CD4-positive, alpha-beta T cell treated with Interleukin-17A for 4 hours (primary cell): ENCODE measurements at regions not wholly inside any gene's neighbourhood (a gene's known extent, or its start where the extent isn't known, plus 50 kb on each side); places are given as distances from the start of the nearest gene placed in this dataset.
A peak's percentile ranks its signal among the peaks of the same experiment; 100 is the strongest.
"Not testable (repeated sequence)": the region's sequence is repeated elsewhere in the genome, so short reads cannot be mapped to it uniquely, and the experiment has no call there.

Experiments
- DNase-seq: peaks from one replicate; pipeline ENCODE4 v3.0.0-alpha.2; 2020; ENCODE audit warnings: mixed read lengths

DNA sequence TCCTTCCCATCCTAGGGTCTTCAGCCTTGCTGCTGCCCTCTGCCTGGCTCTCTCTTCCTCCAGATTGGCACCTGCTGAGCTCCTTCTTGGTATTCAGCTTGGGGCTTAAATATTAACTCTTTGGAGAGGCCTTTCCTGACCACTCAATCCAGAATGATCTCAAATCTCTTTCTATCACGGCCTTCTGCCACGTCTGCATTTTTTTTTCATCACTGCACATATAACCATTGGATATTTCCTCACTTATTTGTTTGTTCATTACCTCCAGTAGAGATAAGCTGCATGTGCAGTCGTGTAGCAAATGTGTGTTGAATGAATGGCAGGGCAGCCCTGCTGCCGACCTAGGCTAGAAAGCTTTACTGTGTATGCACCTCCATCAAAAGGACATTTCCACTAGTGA is 51.6 kb upstream of the MPP7 start:
- no peak for DNase-seq

DNA sequence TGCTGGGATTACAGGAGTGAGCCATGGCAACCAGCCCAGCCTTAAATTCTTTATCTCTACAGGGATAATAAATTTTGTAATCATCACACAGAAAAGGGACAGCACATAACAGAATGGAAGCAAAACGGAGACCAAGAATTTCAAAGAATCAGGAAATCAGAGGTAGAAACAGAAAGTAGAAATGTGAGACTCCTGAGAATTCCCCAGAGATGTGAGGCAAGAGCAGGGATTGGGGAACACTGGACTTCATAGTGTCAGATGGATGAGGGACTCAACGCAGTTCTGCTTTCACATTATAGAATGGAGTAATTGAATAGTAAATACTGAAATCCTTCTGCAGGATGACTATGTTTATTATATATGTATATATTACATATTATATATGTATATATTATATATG is 52.5 kb upstream of the MPP7 start:
- no peak for DNase-seq

DNA sequence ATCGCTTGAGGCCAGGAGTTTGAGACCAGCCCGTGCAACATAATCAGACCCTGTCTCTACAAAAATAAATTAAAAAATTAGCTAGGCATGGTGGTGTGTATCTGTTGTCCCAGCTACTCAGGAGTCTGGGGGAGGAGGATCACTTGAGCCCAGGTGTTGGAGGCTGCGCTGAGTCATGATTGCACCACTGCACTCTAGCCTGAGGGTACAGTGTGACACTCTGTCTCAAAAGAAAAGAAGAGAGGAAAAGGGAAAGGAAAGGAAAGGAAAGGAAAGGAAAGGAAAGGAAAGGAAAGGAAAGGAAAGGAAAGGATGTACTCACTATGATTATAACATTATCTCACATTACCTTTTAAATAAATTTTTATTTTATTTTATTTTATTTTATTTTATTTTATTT is 56.5 kb upstream of the MPP7 start:
- DNase-seq = no peak

DNA sequence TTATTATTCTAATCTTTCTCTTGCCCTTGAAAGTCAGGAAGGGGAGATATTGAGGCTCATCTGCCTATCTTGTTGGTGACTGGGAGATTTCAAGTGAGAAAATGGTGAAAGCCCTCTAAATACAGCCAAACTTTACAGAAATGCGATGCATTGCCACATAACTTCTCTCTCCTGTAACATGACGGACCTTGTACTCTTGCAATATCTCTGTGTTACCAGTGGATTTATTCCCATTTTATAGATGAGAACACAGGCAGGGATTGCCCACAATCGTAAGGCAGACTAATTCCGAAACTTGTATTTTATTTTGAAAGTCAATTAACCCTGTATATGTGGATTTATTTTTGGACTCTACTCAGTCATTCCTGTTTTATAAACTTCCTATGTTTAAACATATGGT is 57.3 kb upstream of the MPP7 start:
- DNase-seq = no peak

DNA sequence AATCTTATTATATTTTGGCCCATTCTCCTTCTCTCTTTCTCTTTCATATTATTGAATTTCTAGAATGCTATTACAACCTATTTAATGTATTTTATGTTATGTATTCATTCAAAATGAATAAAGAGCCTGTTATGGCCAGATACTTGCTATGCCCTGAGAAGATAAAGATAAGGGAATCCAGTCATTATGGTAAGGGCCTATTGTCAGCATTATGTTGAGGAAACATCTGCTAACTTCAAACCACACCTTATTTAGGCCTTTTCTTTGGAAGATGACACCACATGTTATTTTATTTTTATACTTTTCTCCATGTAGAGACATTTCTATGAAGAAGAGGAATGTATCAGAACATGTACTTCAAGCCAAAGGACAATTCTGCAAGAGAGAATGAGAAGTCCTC is 60.5 kb upstream of the MPP7 start:
- no peak for DNase-seq

DNA sequence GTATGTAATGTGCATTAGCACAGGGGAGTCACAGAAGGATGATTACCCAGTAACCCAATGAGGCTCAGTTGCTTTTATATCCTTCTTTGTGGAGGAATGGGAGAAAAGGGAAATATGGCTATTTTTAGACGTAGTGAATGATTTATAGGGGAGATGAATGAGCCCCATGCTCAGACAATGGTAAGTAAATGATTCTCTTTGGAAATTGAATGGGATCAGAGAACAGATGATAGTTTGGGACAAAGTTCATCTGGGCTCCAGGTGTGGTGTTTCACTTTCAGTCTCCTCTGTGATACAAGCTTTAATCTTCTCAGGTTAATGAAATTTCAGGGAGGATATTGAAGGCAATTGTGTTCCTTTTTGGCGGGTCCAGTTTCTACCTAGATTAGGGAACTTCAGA is 63.0 kb upstream of the MPP7 start:
- no peak for DNase-seq

DNA sequence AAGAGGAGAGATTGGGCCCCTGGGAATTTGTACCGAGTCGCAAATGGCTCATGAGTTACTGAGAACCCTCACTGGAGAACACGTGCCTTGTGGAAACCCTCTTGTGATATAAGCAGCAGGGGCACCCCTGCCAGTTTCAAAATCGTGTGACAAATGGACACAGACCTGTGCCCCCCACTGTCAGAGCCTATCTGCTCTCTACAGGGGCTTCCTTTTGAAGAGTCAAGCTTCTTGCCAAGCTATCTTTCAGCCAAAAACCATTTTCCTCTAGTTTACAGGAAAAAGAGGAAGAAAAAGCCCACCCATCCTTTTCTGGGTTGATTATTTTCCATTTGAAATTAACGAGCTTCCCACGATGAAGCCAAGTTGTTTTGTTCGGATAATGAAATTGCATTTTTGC is 64.1 kb upstream of the MPP7 start:
- DNase-seq = no peak

DNA sequence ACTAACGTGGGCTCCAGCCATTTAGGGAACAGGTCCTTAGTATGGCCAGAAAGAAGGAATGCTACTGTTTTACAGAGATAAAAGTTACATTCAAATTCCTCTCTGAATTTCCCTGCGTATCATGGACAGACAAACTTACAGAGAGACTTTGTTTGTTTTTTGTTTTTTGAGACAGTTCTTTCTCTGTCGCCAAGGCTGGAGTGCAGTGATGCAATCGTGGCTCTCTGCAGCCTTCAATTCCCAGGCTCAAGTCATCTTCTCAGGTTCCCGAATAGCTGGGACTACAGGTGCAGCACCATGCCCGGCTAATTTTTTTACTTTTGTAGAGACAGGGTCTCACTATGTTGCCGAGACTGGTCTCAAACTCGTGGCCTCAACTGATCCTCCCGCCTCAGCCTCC is 64.5 kb upstream of the MPP7 start:
- no peak for DNase-seq

DNA sequence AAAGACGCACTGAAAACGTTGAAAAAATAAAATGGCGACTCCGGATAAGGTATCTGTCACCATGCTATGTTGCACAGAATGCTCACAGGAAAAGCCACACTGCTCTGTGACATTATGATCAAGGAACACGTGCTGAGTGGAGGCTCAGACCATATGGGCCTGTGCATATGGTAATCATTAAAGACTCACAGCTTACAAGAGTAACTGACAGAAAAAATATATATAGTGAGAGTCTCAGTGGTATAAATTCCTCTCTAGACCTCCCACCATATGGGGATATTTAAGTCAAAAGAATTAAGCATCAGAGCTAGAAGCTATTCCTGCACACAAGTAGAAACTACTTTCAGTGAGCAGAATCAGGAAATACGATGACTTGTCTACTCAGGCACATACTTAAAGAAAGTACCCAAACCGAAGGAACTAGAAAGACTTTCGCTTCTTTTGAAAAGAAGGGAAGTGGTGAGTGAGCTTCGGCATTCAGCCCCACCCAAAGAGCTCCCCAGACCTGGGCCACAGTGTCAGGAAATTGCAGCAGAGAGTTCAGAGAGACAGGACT is 65.1 kb upstream of the MPP7 start:
- peak; percentile 74 for DNase-seq

DNA sequence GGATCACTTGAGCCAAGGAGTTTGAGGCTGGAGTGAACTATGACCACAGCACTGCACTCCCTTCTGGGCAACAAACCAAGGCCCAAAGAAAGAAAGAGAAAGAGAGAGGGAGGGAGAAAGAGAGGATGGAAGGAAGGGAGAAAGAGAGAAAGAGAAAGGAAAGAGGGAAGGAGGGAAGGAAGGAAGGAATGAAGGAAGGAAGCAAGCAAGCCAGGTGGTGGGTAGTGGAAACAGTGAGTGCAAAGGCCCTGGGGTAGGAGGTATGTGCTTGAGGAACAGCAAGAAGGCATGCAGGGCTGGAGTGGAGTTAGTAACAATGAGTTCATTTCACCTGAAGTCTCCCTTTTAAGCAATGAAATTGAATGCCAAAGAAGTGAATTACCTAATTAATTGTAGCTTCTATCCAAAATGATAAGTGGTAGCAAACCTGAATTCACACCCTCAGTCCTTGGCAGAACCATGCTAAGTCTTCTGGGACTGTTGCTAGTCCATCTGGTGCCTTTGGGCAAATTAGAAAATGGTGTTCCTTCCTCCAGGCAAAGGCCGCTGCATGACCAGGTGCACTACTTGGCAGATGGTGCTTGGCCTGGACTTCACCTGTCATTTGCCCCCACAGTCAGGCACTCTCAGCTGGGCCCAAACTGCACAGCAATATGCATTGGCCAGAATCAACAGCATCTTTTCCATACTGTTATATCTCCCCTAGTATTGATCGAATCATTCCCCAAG is 67.4 kb upstream of the MPP7 start:
- DNase-seq = no peak

DNA sequence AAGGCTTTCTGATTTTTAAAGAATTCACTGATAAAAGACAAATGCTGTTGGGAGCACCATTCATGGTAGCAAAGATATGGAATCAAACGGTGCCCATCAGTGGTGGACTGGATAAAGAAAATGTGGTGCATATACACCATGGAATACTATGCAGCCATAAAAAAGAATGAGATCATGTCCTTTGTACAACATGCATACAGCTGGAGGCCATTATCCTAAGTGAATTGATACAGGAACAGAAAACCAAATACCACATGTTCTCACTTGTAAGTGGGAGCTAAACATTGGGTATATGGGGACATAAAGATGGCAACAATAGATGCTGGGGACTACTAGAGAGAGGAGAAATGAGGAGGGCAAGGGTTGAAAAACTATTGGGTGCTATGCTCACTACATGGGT is 68.8 kb upstream of the MPP7 start:
- not testable (repeated sequence) for DNase-seq

DNA sequence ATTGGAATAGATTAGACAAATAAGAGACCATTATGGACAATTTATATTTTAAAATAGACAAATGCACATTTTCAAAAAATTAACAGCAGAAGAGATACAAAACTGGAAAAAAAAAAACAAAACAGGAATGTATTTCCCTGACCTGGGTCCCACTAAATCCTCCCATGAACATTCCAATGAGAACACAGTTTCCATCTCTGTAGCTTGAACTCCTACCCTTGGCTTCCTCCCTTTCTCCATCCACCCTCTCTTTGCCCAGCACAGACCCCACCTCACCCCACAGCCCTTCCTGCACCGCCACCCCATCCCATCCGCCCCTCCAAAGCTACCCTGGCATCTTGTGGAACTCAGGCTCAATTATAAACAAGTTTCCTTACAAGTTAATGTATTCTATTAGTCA is 71.2 kb upstream of the MPP7 start:
- no peak for DNase-seq

DNA sequence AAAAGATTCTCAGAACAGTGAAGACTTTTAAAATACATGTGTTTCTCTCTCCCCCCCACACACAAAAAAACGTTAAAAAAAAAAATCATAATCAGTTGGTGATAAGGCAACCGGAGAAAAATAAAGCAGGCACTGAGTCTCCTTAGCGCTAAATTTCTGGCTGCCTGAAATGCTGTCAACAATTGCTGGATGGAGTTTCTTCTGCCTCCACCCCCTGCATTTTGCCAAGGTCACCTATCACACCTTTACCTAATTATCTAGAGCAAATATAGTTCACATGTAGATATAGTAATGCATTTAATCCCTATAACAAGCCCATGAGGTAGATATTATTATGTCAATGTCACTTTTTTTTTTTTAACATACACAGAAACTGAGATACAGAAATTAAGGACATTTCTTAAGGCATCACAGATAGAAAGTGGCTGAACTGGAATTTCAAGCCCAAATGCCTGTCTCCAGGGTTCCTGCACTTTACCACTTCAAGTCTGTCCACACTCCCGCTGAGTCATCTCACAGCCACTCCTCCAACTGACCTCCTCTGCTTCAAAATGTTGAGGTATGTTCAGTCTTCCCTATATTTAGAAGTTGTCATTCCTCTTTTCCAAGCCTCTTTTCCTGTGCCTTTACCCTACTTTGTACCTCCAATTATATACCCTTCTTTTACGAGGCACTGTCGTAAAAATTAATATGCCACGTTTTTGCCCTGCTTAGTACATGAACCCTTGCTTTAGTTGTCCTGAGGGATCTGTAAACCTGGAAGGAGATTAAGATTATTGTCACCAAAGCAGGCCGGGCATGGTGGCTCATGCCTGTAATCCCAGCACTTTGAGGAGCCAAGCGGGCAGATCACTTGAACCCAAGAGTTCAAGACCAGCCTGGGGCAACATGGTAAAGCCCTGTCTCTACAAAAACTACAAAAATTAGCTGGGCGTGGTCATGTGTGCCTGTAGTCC is 72.8 kb upstream of the MPP7 start:
- no peak for DNase-seq

DNA sequence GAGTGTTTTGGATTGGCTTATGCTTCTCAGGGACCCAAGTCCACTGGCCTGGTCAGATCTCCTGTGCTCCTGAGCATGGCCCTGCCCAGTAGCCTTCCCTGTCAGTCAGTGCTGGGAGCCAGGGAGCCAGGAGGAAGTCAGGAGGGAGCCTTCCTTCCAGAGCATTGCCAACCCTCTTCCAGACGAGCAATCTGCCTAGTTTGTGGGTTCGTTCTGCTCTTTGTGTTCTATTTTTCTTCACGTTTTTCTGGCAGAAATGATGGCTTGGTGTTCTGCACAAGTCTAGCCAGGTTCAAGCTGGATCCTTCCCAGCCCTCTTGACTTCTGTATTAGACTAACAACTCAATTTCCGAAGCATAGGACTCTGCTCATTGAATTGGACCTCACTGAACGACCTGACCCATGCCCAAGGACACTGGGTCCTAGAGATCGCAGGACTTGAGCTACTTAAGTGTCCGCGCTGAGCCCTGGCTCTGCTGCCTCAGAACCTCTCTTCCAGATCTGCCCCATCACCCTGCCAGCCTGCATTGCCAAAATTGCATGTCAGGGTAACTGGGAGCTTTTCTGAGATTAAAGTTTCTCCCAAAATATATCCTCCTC is 76.2 kb upstream of the MPP7 start:
- no peak for DNase-seq

DNA sequence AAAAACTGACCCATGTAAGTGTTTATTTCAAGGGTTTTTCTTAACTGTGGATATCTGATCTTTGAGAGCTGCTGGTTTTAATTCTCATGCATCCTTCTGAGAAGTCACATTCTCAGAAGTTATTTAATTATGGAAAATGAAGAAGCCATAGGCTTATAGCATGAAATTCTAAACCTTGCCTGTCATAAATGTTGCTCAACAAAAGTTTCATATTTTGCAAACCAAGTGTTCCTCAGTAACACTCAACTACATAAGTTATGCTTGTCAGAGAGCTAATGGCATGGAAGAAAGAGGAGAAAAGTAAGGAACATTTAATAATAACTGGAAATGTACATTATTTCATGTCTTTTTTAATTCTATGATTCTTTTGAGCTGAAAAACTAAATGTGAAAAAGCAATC is 78.6 kb upstream of the MPP7 start:
- DNase-seq = no peak

DNA sequence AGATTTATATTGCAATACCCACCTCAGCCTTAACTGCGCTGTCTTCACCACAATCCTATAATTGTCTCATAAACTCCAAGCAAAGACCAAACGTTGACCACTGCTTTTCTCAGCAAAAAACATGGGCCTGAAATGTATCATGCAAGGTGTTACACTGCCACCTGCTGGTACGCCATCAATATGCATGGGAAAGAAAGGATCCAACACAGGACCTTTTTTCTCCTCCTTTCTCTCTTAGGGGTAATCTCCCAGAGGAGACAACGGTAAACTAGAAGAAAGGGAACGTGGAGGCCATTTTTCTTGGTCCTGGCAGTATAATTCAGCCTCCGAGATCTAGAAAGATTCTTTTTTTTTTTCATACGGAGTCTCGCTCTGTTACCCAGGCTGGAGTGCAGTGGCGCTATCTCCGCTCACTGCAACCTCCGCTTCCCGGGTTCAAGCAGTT is 79.1 kb upstream of the MPP7 start:
- peak; percentile 88 for DNase-seq

DNA sequence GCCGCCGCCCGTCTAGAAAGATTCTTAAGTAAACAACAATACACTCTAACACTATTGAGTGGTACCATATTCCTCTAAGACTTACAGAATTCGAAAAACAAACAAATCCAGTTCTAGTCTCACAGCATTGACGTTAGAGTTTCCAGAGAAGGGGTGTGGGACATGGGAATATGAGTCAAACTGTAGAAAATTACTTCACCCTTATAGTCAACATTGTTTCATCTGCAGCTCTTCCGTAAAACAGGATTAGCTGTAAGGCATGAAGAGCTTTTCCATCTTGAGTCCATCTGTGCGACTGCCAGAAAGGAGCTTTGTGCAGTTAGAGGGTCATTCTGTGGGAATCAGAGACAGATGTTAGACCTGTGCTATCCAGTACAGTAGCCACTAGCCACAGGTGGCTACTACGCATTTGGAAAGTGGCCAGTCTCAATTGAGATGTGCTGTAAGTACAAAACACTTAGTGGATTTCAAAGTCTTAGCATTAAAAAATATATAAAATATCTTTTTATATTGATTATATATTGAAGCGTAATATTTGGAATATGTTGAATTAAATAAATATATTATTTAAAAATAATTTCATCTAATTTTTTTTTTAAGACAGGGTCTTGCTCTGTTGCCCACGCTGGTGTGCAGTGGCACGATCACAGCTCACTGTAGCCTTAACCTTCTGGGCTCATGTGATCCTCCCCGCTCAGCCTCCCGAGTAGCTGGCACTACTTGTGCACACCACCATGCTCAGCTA is 79.8 kb upstream of the MPP7 start:
- no peak for DNase-seq

DNA sequence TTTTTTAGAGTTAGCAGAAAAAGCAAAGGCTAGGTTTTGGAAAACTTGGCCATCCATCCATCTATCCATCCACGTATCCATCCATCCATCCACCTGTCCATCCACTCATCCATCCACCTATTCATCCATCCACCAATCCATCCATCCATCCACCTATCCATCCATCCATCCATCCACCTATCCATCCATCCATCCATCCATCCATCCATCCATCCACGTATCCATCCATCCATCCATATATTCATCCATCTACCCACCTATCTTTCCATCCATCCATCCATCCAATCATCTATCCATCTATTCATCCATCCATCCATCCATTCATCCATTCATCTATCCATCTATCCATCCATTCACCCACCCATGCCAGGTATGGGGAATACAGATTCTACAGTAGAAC is 81.7 kb upstream of the MPP7 start:
- DNase-seq = no peak

DNA sequence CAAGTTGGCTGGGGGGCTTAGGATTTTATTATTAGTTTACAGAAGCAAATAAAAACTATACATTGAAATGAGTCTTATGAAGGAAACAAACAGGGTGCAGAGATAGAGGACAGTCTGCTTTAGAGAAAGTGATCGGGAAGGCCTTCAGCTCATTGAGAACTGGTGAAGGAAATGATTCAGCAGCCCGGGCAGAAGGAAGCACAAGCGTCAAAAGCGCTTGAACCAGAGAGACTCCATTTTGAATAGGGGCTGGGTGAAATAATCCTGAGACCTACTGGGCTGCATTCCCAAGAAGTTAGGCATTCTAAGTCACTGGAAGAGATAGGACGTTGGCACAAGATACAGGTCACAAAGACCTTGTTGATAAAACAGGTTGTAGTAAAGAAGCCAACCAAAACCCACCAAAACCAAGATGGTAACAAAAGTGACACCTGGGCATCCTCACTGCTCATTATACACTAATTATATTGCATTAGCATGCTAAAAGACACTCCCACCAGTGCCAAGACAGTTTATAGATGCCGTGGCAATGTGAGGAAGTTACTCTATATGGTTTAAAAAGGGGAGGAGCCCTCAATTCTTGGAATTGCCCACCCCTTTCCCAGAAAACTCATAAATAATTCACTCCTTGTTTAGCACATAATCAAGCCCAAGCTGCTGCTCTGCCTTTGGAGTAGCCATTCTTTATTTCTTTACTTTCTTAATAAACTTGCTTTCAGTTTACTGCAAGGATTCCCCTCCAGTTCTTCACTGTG is 83.1 kb upstream of the MPP7 start:
- no peak for DNase-seq

DNA sequence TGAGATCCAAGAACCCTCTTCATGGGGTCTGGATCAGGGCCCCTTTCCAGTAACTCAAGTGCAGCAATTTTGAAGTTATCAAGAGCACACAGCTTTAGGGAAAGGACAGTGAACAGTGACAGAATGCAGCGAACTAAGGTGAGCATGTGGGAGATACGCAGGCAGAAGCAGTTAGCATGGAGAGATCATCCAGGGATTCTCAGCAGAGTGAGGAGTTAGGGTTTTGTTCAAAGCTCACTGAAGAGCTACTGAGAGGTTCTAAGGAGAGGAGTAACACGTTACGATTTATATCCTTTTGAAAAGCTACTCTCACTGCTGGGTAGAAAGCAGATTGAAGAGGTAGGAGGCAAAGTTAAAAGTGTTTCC is 83.6 kb upstream of the MPP7 start:
- DNase-seq = no peak

DNA sequence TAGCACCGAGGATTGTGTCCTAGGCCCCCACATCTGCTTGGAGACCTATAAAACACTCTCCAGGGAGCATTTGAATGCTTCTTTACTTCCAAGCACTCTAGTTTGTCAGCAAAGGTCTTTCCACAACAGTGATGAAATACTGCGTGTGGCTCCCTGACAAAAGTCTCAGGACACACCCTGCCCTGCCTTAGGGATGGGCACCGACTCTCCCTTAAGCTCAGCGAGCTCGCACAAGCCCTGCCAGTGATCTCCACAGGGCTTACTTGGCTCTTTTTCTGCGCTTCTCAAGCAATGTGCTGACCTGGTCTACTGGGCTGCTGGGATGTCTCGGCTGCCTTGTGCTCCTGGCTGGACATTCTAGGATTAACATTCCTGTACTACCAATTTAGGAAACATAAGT is 84.3 kb upstream of the MPP7 start:
- DNase-seq = no peak

DNA sequence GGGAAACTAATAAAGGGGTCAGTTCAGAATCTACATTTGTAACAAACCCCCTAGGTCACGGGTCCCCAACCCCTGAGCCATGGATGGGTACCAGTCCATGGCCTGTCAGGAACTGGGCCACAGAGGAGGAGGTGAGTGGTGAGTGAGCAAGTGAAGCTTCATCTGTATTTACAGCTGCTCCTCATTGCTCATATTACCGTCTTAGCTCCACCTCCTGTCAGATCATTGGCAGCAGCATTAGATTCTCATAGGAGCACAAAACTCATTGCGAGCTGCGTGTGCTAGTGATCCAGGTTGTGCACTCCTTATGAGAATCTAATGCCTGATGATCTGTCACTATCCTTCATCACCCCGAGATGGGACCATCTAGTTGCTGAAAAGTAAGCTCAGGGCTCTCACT is 88.4 kb upstream of the MPP7 start:
- DNase-seq = no peak
